ENCODE measurements at regions not wholly inside any gene's neighbourhood (a gene's known extent, or its start where the extent isn't known, plus 50 kb on each side); places are given as distances from the start of the nearest gene placed in this dataset.

- no peak for DNase-seq (ENCODE audit: extremely low spot score in 2 of 2)
- intact Hi-C loops (cut with DNase I) = no loop called here
- Histone ChIP-seq H3K27me3 (no peaks in the 10 kb centered on the region), H3K27ac (no peak overlapping the region), H3K4me1 (no peaks in the 10 kb centered on the region), H3K36me3 (no peaks in the 10 kb centered on the region), H3K4me3 (no peak overlapping the region), H3K9me3 (no peaks in the 10 kb centered on the region)
- TF ChIP-seq POLR2A (IDR thresholded peaks at IDR 0.05) (no peak), CTCF (IDR thresholded peaks at IDR 0.05) (no peak), POLR2AphosphoS5 (IDR thresholded peaks at IDR 0.05; ENCODE audit: insufficient read depth in 1 of 2, low read depth in 1 of 2) (no peak)
These were observed 90.6 kb upstream of the BHLHE23 start for GRCh38 chr20:63097336-63097831.

- DNase-seq (ENCODE audit: extremely low spot score in 2 of 2) = no peak
- Histone ChIP-seq H3K27ac (no peak overlapping the region), H3K27me3 (no peaks in the 10 kb centered on the region), H3K4me1 (no peaks in the 10 kb centered on the region), H3K36me3 (no peaks in the 10 kb centered on the region), H3K9me3 (no peaks in the 10 kb centered on the region), H3K4me3 (no peak overlapping the region)
- TF ChIP-seq POLR2A (IDR thresholded peaks at IDR 0.05) (no peak), POLR2AphosphoS5 (IDR thresholded peaks at IDR 0.05; ENCODE audit: insufficient read depth in 1 of 2, low read depth in 1 of 2) (no peak)
- intact Hi-C loops (cut with DNase I) = no loop called here
These were observed 90.0 kb upstream of the BHLHE23 start for GRCh38 chr20:63096681-63097335.

GRCh38 chr20:63095718-63096654 lies 89.2 kb upstream of the BHLHE23 start:
- intact Hi-C loops (cut with DNase I) = no loop called here
- H3K27ac ChIP-seq = no peak overlapping the region
- no peaks in the 10 kb centered on the region for H3K36me3 ChIP-seq
- no peak for TF ChIP-seq POLR2A (IDR thresholded peaks at IDR 0.05)
- no peak for TF ChIP-seq CTCF (IDR thresholded peaks at IDR 0.05)
- no peak for TF ChIP-seq POLR2AphosphoS5 (IDR thresholded peaks at IDR 0.05; ENCODE audit: insufficient read depth in 1 of 2, low read depth in 1 of 2)
- DNase-seq (ENCODE audit: extremely low spot score in 2 of 2) = no peak
- no peaks in the 10 kb centered on the region for H3K9me3 ChIP-seq
- no peaks in the 10 kb centered on the region for H3K4me1 ChIP-seq
- H3K27me3 ChIP-seq = no peaks in the 10 kb centered on the region
- H3K4me3 ChIP-seq = no peak overlapping the region

- Histone ChIP-seq H3K4me1 (no peaks in the 10 kb centered on the region), H3K27me3 (no peaks in the 10 kb centered on the region), H3K4me3 (no peak overlapping the region), H3K27ac (no peak overlapping the region), H3K9me3 (no peaks in the 10 kb centered on the region), H3K36me3 (no peaks in the 10 kb centered on the region)
- TF ChIP-seq CTCF (IDR thresholded peaks at IDR 0.05) (no peak), POLR2A (IDR thresholded peaks at IDR 0.05) (no peak), POLR2AphosphoS5 (IDR thresholded peaks at IDR 0.05; ENCODE audit: insufficient read depth in 1 of 2, low read depth in 1 of 2) (no peak)
- DNase-seq (ENCODE audit: extremely low spot score in 2 of 2) = no peak
- intact Hi-C loops (cut with DNase I) = no loop called here
These were observed 88.2 kb upstream of the BHLHE23 start for GRCh38 chr20:63094767-63095499.

All from vagina (tissue), 2 donors.